H1 (cell line): ENCODE measurements at regions not wholly inside any gene's neighbourhood (a gene's known extent, or its start where the extent isn't known, plus 50 kb on each side); places are given as distances from the start of the nearest gene placed in this dataset.

Experiments used
- CTCF ChIA-PET: fragments of 300-600 bp; sonication (Branson Sonifier 250); formaldehyde crosslinking; loops from one replicate; lab custom pipeline; 2021; ENCODE audit not compliant: partially characterized antibody; lab: Charles Lee
- POLR2A ChIA-PET: fragments of 300-600 bp; sonication (Branson Sonifier 250); formaldehyde crosslinking; loops from one replicate; lab custom pipeline; 2021; ENCODE audit warnings: inconsistent platforms; ENCODE audit not compliant: partially characterized antibody; lab: Charles Lee
- DNase-seq, 2 experiments: peaks; one replicate each; pipeline versions ENCODE4 v3.0.0 to v3.0.0-alpha.2; 2010 to 2022; ENCODE audit warnings: low spot score in 2 of 2, low read depth in 1 of 2, mixed read lengths in 1 of 2
- FAIRE-seq: peaks from 2 replicates; lab custom pipeline; 2011; peaks lifted over from hg19 to GRCh38; lab: Jason Lieb, UNC
- H2AFZ ChIP-seq: 2 replicates; pipeline ENCODE4 v1.8.1; 2012; ENCODE audit warnings: low read length, inconsistent platforms
- H2AK5ac ChIP-seq: 2 replicates; pipeline ENCODE4 v1.6.1; 2013; ENCODE audit warnings: low read depth, low read length
- H2BK120ac ChIP-seq: replicated peaks from 2 replicates; pipeline ENCODE3; 2013; ENCODE audit warnings: low read depth, low read length, inconsistent platforms
- H2BK12ac ChIP-seq: 2 replicates; pipeline ENCODE4 v1.6.1; 2013; ENCODE audit warnings: low read depth, low read length
- H2BK15ac ChIP-seq: 2 replicates; pipeline ENCODE4 v1.6.1; 2013; ENCODE audit warnings: low read length
- H2BK20ac ChIP-seq: 2 replicates; pipeline ENCODE4 v1.6.1; 2013; ENCODE audit warnings: low read length
- H2BK5ac ChIP-seq: 2 replicates; pipeline ENCODE4 v1.6.1; 2013; ENCODE audit warnings: low read depth, low read length
- H3K14ac ChIP-seq: 2 replicates; pipeline ENCODE4 v1.6.1; 2013; ENCODE audit warnings: inconsistent platforms; ENCODE audit not compliant: insufficient read length
- H3K18ac ChIP-seq: 2 replicates; pipeline ENCODE4 v1.6.1; 2013; ENCODE audit warnings: low read length; ENCODE audit errors: extremely low read depth
- H3K23ac ChIP-seq: 2 replicates; pipeline ENCODE4 v1.6.1; 2013; ENCODE audit warnings: inconsistent platforms; ENCODE audit not compliant: insufficient read length
- H3K23me2 ChIP-seq: 2 replicates; pipeline ENCODE4 v1.6.1; 2013; ENCODE audit warnings: low read depth, low read length
- H3K27ac ChIP-seq: 2 replicates; pipeline ENCODE4 v1.6.1; 2011; ENCODE audit warnings: low read depth, low read length, inconsistent platforms
- H3K27me3 ChIP-seq, 4 experiments: replicated peaks in 1 of 4; 1 replicate in 1 of 4; 2 replicates in 3 of 4; pipeline versions ENCODE4 v1.6.1 to v1.8.1; 2011 to 2013; ENCODE audit warnings: low read length in 3 of 4, mild to moderate bottlenecking in 3 of 4, inconsistent platforms in 2 of 4, mixed read lengths in 2 of 4, moderate library complexity in 1 of 4; ENCODE audit not compliant: control insufficient read depth in 3 of 4, insufficient read depth in 3 of 4; ENCODE audit errors: extremely low read depth in 1 of 4
- H3K36me3 ChIP-seq, 4 experiments: 2 replicates each; pipeline versions ENCODE4 v1.6.1 to v1.8.1; 2011 to 2013; ENCODE audit warnings: mild to moderate bottlenecking in 4 of 4, low read length in 3 of 4, moderate library complexity in 2 of 4, control low read depth in 1 of 4, inconsistent platforms in 1 of 4; ENCODE audit not compliant: insufficient read depth in 4 of 4, control insufficient read depth in 2 of 4
- H3K4ac ChIP-seq: replicated peaks from 2 replicates; pipeline ENCODE3; 2013; ENCODE audit warnings: low read length, low read depth, mixed read lengths, inconsistent platforms; ENCODE audit not compliant: insufficient read length
- H3K4me1 ChIP-seq, 4 experiments: replicated peaks in 1 of 4; 1 replicate in 1 of 4; 2 replicates in 3 of 4; pipeline versions ENCODE4 v1.6.1 to v1.8.1; 2011 to 2013; ENCODE audit warnings: low read length in 3 of 4, inconsistent platforms in 2 of 4, mixed read lengths in 1 of 4; ENCODE audit not compliant: insufficient read depth in 4 of 4, control insufficient read depth in 3 of 4
- H3K4me2 ChIP-seq, 2 experiments: 2 replicates each; pipeline versions ENCODE4 v1.6.1 to v1.8.1; 2011 to 2013; ENCODE audit warnings: low read depth in 2 of 2, low read length in 2 of 2, control low read depth in 1 of 2, inconsistent platforms in 1 of 2, mild to moderate bottlenecking in 1 of 2; ENCODE audit not compliant: insufficient read depth in 1 of 2
- H3K4me3 ChIP-seq, 4 experiments: fragments of 200-600, 300-600 bp in 1 of 4; sonication (generic), shearing (Covaris generic), sonication (Bioruptor Twin) in 1 of 4; 2 replicates each; pipeline versions ENCODE4 v1.5.1 to v1.8.1; 2011 to 2016; ENCODE audit warnings: low read length in 4 of 4, low read depth in 3 of 4, control low read depth in 2 of 4, inconsistent platforms in 2 of 4, mild to moderate bottlenecking in 2 of 4, mixed read lengths in 1 of 4, moderate library complexity in 1 of 4; ENCODE audit not compliant: insufficient read depth in 2 of 4; ENCODE audit errors: extremely low read depth in 1 of 4
- H3K56ac ChIP-seq: replicated peaks from 2 replicates; pipeline ENCODE3; 2013; ENCODE audit warnings: low read depth, mild to moderate bottlenecking, mixed read lengths, low read length, inconsistent platforms; ENCODE audit not compliant: insufficient read length
- H3K79me1 ChIP-seq: 2 replicates; pipeline ENCODE4 v1.6.1; 2013; ENCODE audit warnings: low read depth, low read length, control low read depth
- H3K79me2 ChIP-seq, 2 experiments: 2 replicates each; pipeline versions ENCODE4 v1.6.1 to v1.8.1; 2012 to 2013; ENCODE audit warnings: low read length in 2 of 2, mild to moderate bottlenecking in 2 of 2, inconsistent platforms in 1 of 2; ENCODE audit not compliant: insufficient read depth in 2 of 2, control insufficient read depth in 1 of 2
- H3K9ac ChIP-seq, 4 experiments: replicated peaks in 1 of 4; 1 replicate in 1 of 4; 2 replicates in 3 of 4; pipeline versions ENCODE4 v1.6.1 to v1.8.1; 2011 to 2013; ENCODE audit warnings: low read depth in 3 of 4, low read length in 3 of 4, control low read depth in 2 of 4, mild to moderate bottlenecking in 2 of 4, moderate library complexity in 2 of 4, inconsistent platforms in 1 of 4; ENCODE audit errors: extremely low read depth in 1 of 4
- H3K9me3 ChIP-seq, 2 experiments: 2 replicates each; pipeline versions ENCODE4 v1.6.1 to v1.8.1; 2012 to 2013; ENCODE audit warnings: mild to moderate bottlenecking in 2 of 2, moderate library complexity in 2 of 2, control low read depth in 1 of 2, inconsistent platforms in 1 of 2, low read depth in 1 of 2, low read length in 1 of 2, mixed read lengths in 1 of 2; ENCODE audit not compliant: insufficient read depth in 2 of 2
- H4K20me1 ChIP-seq, 2 experiments: replicated peaks in 1 of 2; 2 replicates each; pipeline versions ENCODE3 to v1.8.1; 2011 to 2013; ENCODE audit warnings: inconsistent platforms in 2 of 2, low read length in 2 of 2, mild to moderate bottlenecking in 1 of 2; ENCODE audit not compliant: insufficient read depth in 2 of 2, control insufficient read depth in 1 of 2
- H4K5ac ChIP-seq: 2 replicates; pipeline ENCODE4 v1.6.1; 2013; ENCODE audit warnings: low read length, low read depth, mixed read lengths, inconsistent platforms; ENCODE audit not compliant: insufficient read length
- H4K8ac ChIP-seq: 2 replicates; pipeline ENCODE4 v1.8.0; 2013; ENCODE audit warnings: mild to moderate bottlenecking, moderate library complexity, low read length, inconsistent platforms; ENCODE audit not compliant: insufficient read depth; ENCODE audit errors: extremely low read depth
- H4K91ac ChIP-seq: replicated peaks from 2 replicates; pipeline ENCODE3; 2013; ENCODE audit warnings: low read length, mixed read lengths, inconsistent platforms; ENCODE audit not compliant: insufficient read length
- EP300 ChIP-seq, 2 experiments: IDR thresholded peaks; 1 replicate in 1 of 2; 2 replicates in 1 of 2; pipeline ENCODE4 v1.6.1; 2011 to 2012; ENCODE audit warnings: low read depth in 2 of 2, low read length in 2 of 2, mild to moderate bottlenecking in 2 of 2, borderline replicate concordance in 1 of 2, inconsistent platforms in 1 of 2, moderate library complexity in 1 of 2
- TEAD4 ChIP-seq: IDR thresholded peaks from 2 replicates; pipeline ENCODE4 v1.6.1; 2012; ENCODE audit warnings: low read depth, low read length, inconsistent platforms, mixed read lengths
- WGBS, 2 experiments: shearing (Covaris generic) in 1 of 2; methylation state at CpG; one replicate each; pipeline versions ENCODE4 v1.1.6 to v1.1.7; 2013 to 2015; ENCODE audit warnings: low lambda C conversion rate in 2 of 2, mixed read lengths in 2 of 2, inconsistent platforms in 1 of 2, low coverage in 1 of 2, missing lambda C conversion rate in 1 of 2; ENCODE audit not compliant: insufficient replicate concordance in 2 of 2, insufficient coverage in 1 of 2, insufficient read length in 1 of 2; ENCODE audit errors: extremely low coverage in 1 of 2, missing lambda C conversion rate in 1 of 2; 5-methylcytosine and 5-hydroxymethylcytosine counted together

- Histone ChIP-seq H3K36me3 (no peaks in the 10 kb centered on the region), H3K9me3 (no peaks in the 10 kb centered on the region), H2BK15ac (no peak overlapping the region; the same call in 1 of the 2 replicates), H3K9ac (peak overlapping the region in 1 of 4 experiments; percentile 31; a peak in 2 of 7 replicates), H2AK5ac (peak overlapping the region; percentile 94; the same call in 1 of the 2 replicates), H3K23me2 (no peaks in the 10 kb centered on the region), H3K14ac (no peak overlapping the region), H4K91ac (no peak overlapping the region), H3K23ac (no peak overlapping the region), H3K27ac (peak overlapping the region; percentile 25; the same call in 1 of the 2 replicates), H4K20me1 (no peaks in the 10 kb centered on the region), H3K4me1 (peaks cover 4 to 11% (median 11%) of the 10 kb centered on the region in 4 experiments), H3K4ac (peak overlapping the region; percentile 24), H2AFZ (no peak overlapping the region), H3K18ac (peak overlapping the region; percentile 86), H3K4me3 (no peak overlapping the region), H3K56ac (no peak overlapping the region), H2BK12ac (peak overlapping the region; percentile 99), H3K79me2 (no peaks in the 10 kb centered on the region), H3K27me3 (no peaks in the 10 kb centered on the region), H4K5ac (no peak overlapping the region), H2BK120ac (peak overlapping the region; percentile 81), H3K4me2 (peak overlapping the region; percentile 32 to 61), H2BK5ac (peak overlapping the region; percentile 93), H4K8ac (no peak overlapping the region), H3K79me1 (no peaks in the 10 kb centered on the region), H2BK20ac (peak overlapping the region; percentile 11; the same call in 1 of the 2 replicates)
- FAIRE-seq (peak; percentile 84), DNase-seq (peak in 1 of 2 experiments; percentile 17)
- POLR2A ChIA-PET: interaction anchor here (0.6 kb wide), 1 partner anchor 328 kb away, joined by 3 read pairs; no protein-coding TSS in a partner anchor
- CTCF ChIA-PET: interaction anchor here (0.6 to 1.2 kb wide), 4 partner anchors 10 to 279 kb away, joined by 3 read pairs; no protein-coding TSS in a partner anchor
- WGBS, 2 experiments: 62% methylated on average over 7 of the region's 7 CpGs; no CpG with 5 or more reads in 1 of the 2 experiments
- TF ChIP-seq TEAD4 (peak; percentile 20; the same call in 1 of the 2 replicates), EP300 (IDR thresholded peaks at IDR 0.05; ENCODE audit: borderline replicate concordance in 1 of 2, low read depth in 2 of 2, low read length in 2 of 2) (no peak)
Measured at GRCh38 chr16:26598998-26599784, 467.5 kb upstream of the C16orf82 start.
